ENCODE measurements at regions not wholly inside any gene's neighbourhood (a gene's known extent, or its start where the extent isn't known, plus 50 kb on each side); places are given as distances from the start of the nearest gene placed in this dataset.

DNA sequence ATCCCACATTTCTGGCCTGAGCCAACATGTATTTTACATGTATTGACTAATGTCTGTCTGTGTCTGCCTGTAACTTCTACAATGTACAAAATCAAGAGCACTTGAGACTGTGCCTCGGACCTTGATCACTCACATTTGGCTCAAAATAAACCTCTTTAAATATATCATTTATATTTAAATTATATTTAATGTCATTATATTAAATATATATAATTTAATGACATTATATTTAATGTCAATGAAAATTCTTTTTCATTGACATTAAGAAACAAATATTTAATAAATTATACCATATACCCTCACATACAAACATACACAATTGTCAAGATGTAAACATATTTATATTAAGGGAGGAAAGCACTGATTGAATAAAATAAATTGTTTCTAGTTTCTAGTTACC is 1099.8 kb upstream of the CDH18 start:
- H3K36me3 ChIP-seq (ENCODE audit: control insufficient read depth, insufficient read depth, low read length): no peaks in the 10 kb centered on the region
- intact Hi-C loops (cut with micrococcal nuclease): no loop called here
- no peak overlapping the region for H3K4me3 ChIP-seq (ENCODE audit: low read length)
- no peak for ATAC-seq
- peaks cover 16 to 17% of the 10 kb centered on the region in 2 donors for H3K9me3 Mint-ChIP-seq
- H3K4me1 Mint-ChIP-seq: no peaks in the 10 kb centered on the region
- WGBS (ENCODE audit: insufficient coverage): no CpG with 5 or more reads among the region's 1 CpG
- H3K4me1 ChIP-seq (ENCODE audit: control insufficient read depth, insufficient read depth, low read length): no peaks in the 10 kb centered on the region
- no peaks in the 10 kb centered on the region for H3K27me3 ChIP-seq (ENCODE audit: control insufficient read depth, insufficient read depth, low read length)
- no peaks in the 10 kb centered on the region for H3K27me3 Mint-ChIP-seq (ENCODE audit: low read depth in 2 of 2)
- TF ChIP-seq, protein P1, sequence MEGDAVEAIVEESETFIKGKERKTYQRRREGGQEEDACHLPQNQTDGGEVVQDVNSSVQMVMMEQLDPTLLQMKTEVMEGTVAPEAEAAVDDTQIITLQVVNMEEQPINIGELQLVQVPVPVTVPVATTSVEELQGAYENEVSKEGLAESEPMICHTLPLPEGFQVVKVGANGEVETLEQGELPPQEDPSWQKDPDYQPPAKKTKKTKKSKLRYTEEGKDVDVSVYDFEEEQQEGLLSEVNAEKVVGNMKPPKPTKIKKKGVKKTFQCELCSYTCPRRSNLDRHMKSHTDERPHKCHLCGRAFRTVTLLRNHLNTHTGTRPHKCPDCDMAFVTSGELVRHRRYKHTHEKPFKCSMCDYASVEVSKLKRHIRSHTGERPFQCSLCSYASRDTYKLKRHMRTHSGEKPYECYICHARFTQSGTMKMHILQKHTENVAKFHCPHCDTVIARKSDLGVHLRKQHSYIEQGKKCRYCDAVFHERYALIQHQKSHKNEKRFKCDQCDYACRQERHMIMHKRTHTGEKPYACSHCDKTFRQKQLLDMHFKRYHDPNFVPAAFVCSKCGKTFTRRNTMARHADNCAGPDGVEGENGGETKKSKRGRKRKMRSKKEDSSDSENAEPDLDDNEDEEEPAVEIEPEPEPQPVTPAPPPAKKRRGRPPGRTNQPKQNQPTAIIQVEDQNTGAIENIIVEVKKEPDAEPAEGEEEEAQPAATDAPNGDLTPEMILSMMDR (IDR thresholded peaks at IDR 0.05): no peak
- H3K27ac Mint-ChIP-seq: no peak overlapping the region
- DNase-seq: no peak
- H3K9me3 ChIP-seq (ENCODE audit: control insufficient read depth, insufficient read depth, low read length): no peaks in the 10 kb centered on the region
- no peak overlapping the region for H3K27ac ChIP-seq (ENCODE audit: low read length)
- no peak overlapping the region for H3K4me3 Mint-ChIP-seq
- peaks cover 24% of the 10 kb centered on the region for H3K36me3 Mint-ChIP-seq

DNA sequence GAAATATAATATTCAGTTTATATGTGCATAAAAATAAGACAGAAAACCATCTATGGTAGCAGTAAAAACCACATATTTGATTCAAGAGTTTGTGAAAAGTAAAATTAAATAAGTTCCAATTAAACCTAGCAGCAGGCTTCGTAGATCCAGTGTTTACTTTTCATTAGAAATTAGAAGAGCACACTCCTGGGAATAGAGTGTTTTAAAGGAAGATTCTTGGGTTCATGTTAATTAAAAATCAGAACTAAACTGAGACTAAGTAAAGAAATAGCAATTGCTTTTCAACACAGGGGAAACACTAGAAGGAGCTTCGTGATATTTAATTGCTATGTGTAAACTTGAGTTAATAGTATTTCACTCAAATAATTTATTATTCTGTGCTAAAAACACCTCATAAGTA is 1097.8 kb upstream of the CDH18 start:
- Mint-ChIP-seq H3K36me3 (peaks cover 17% of the 10 kb centered on the region), H3K4me1 (no peaks in the 10 kb centered on the region), H3K27me3 (ENCODE audit: low read depth in 2 of 2) (no peaks in the 10 kb centered on the region), H3K4me3 (no peak overlapping the region), H3K9me3 (peaks cover 14 to 21% of the 10 kb centered on the region in 2 donors), H3K27ac (no peak overlapping the region)
- DNase-seq (no peak), ATAC-seq (no peak)
- WGBS (ENCODE audit: insufficient coverage): no CpG with 5 or more reads among the region's 2 CpGs
- Histone ChIP-seq H3K4me3 (ENCODE audit: low read length) (no peak overlapping the region), H3K27me3 (ENCODE audit: control insufficient read depth, insufficient read depth, low read length) (no peaks in the 10 kb centered on the region), H3K36me3 (ENCODE audit: control insufficient read depth, insufficient read depth, low read length) (no peaks in the 10 kb centered on the region), H3K4me1 (ENCODE audit: control insufficient read depth, insufficient read depth, low read length) (no peaks in the 10 kb centered on the region), H3K27ac (ENCODE audit: low read length) (no peak overlapping the region), H3K9me3 (ENCODE audit: control insufficient read depth, insufficient read depth, low read length) (no peaks in the 10 kb centered on the region)
- TF ChIP-seq, protein P1 (IDR thresholded peaks at IDR 0.05): no peak
- intact Hi-C loops (cut with micrococcal nuclease): no loop called here

DNA sequence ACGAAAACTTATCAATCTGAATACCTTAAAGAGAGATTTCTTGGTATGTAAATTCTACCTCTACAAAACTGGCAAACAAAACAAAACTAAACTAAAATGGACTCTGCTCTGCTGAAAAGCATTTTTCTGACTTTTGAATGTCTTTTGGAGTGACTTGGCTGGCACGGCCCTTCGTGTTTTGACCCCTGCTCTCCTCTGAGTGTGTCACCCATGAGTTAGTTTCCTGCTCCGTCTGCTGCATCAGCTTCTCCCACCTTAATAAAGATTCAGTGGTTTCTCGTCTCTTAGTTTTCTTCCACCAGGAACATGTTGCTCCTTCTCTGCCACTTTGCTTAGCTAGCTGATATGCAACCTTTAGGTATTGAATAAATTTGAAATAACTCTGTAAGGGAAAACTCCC is 1084.0 kb upstream of the CDH18 start:
- Histone ChIP-seq H3K4me1 (ENCODE audit: control insufficient read depth, insufficient read depth, low read length) (no peaks in the 10 kb centered on the region), H3K9me3 (ENCODE audit: control insufficient read depth, insufficient read depth, low read length) (peaks cover 6% of the 10 kb centered on the region), H3K4me3 (ENCODE audit: low read length) (no peak overlapping the region), H3K27ac (ENCODE audit: low read length) (no peak overlapping the region), H3K27me3 (ENCODE audit: control insufficient read depth, insufficient read depth, low read length) (no peaks in the 10 kb centered on the region), H3K36me3 (ENCODE audit: control insufficient read depth, insufficient read depth, low read length) (no peaks in the 10 kb centered on the region)
- no peaks in the 10 kb centered on the region for H3K4me1 Mint-ChIP-seq
- intact Hi-C loops (cut with micrococcal nuclease): no loop called here
- DNase-seq (no peak), ATAC-seq (no peak)
- H3K36me3 Mint-ChIP-seq: peaks cover 4% of the 10 kb centered on the region
- peaks cover 5 to 20% of the 10 kb centered on the region in 2 donors for H3K9me3 Mint-ChIP-seq
- TF ChIP-seq, protein P1 (IDR thresholded peaks at IDR 0.05): no peak
- 90% methylated on average over 3 of the region's 5 CpGs for WGBS (ENCODE audit: insufficient coverage)
- no peak overlapping the region for H3K4me3 Mint-ChIP-seq
- no peak overlapping the region for H3K27ac Mint-ChIP-seq
- no peaks in the 10 kb centered on the region for H3K27me3 Mint-ChIP-seq (ENCODE audit: low read depth in 2 of 2)

DNA sequence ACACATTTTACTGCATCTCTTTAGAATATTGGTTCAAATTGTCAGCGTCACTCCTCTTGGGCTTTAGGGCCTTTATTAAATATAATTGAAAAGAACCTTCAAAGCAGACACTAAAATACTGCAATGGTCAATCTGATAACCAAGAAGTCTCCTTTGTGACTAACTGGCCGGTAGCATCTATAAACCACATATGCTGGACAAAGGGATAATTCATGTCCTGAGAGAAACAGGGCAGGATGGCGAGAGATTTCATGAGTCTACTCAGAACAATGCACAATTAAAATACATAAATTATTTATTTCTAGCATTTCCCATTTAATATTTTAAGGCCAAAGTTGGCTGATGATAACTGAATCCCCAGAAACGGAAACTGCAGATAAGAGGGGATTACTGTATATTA is 1083.4 kb upstream of the CDH18 start:
- Histone ChIP-seq H3K36me3 (ENCODE audit: control insufficient read depth, insufficient read depth, low read length) (no peaks in the 10 kb centered on the region), H3K27ac (ENCODE audit: low read length) (no peak overlapping the region), H3K27me3 (ENCODE audit: control insufficient read depth, insufficient read depth, low read length) (no peaks in the 10 kb centered on the region), H3K4me3 (ENCODE audit: low read length) (no peak overlapping the region), H3K9me3 (ENCODE audit: control insufficient read depth, insufficient read depth, low read length) (peaks cover 6% of the 10 kb centered on the region), H3K4me1 (ENCODE audit: control insufficient read depth, insufficient read depth, low read length) (no peaks in the 10 kb centered on the region)
- TF ChIP-seq, protein P1 (IDR thresholded peaks at IDR 0.05): no peak
- WGBS (ENCODE audit: insufficient coverage): 77% methylated on average over 3 of the region's 4 CpGs
- ATAC-seq (no peak), DNase-seq (no peak)
- Mint-ChIP-seq H3K4me3 (no peak overlapping the region), H3K36me3 (peaks cover 7% of the 10 kb centered on the region), H3K27me3 (ENCODE audit: low read depth in 2 of 2) (no peaks in the 10 kb centered on the region), H3K4me1 (no peaks in the 10 kb centered on the region), H3K9me3 (peaks cover 5 to 20% of the 10 kb centered on the region in 2 donors), H3K27ac (no peak overlapping the region)
- intact Hi-C loops (cut with micrococcal nuclease): no loop called here

All from natural killer cell (primary cell).